ENCODE measurements at regions not wholly inside any gene's neighbourhood (a gene's known extent, or its start where the extent isn't known, plus 50 kb on each side); places are given as distances from the start of the nearest gene placed in this dataset.
"Not testable (repeated sequence)": the region's sequence is repeated elsewhere in the genome, so short reads cannot be mapped to it uniquely, and the experiment has no call there.

DNA sequence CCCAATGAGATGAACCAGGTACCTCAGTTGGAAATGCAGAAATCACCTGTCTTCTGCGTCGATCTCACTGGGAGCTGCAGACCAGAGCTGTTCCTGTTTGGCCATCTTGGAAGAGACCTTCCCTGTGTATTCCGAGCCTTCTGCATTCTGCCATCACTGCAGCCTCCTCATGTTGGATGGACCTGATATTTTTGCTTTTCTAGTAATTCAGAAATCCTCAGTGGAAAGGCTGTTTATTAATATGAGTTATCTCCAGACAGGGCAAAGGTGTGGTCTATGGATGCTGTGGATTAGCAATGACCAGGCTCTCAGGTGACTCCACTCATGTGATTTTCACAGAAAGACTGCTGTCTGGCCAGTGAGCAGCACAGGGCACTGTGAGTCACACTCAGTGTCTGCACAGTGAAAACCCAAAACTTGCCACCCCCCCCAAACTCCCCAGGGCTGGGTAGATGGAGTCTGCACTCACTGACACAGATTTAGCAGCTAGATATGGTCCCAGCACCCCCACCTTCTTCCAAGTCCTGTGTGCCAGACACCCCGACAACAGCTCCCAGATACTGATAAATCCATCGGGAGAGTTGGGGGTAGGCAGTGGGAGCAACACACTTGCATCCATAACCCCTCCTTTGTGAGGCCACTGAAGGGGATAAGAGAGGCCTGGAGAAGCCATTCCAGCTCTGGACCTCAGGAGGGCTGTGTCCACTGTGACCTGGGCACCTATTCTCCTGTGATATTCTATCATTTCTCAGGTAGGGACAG lies 75.2 kb upstream of the TOP3B start:
- POLR2A ChIA-PET = no interaction called here
- no peak for DNase-seq
- H3K36me3 Mint-ChIP-seq = peaks cover 0 to 5% (median 1%) of the 10 kb centered on the region in 3 donors
- no peak for ATAC-seq
- peaks cover 16 to 60% (median 41%) of the 10 kb centered on the region in 5 donors for H3K27me3 Mint-ChIP-seq
- peaks cover 0 to 9% (median 0%) of the 10 kb centered on the region in 4 donors for H3K4me1 Mint-ChIP-seq
- H3K9me3 Mint-ChIP-seq = peaks cover 0 to 5% (median 0%) of the 10 kb centered on the region in 9 donors
- H3K4me3 Mint-ChIP-seq = no peak overlapping the region
- H3K27ac Mint-ChIP-seq = no peak overlapping the region

GRCh38 chr22:22056809-22057594 lies 74.4 kb upstream of the TOP3B start:
- DNase-seq, H3K4me3 Mint-ChIP-seq, H3K27ac Mint-ChIP-seq, POLR2A ChIA-PET, H3K9me3 Mint-ChIP-seq, H3K36me3 Mint-ChIP-seq, ATAC-seq, H3K4me1 Mint-ChIP-seq: not testable (repeated sequence)
- peaks cover 19 to 62% (median 41%) of the 10 kb centered on the region in 5 donors for H3K27me3 Mint-ChIP-seq

- DNase-seq, H3K4me1 Mint-ChIP-seq, ATAC-seq, POLR2A ChIA-PET, H3K36me3 Mint-ChIP-seq, H3K4me3 Mint-ChIP-seq, H3K27ac Mint-ChIP-seq: not testable (repeated sequence)
- Mint-ChIP-seq H3K27me3 (peaks cover 12 to 46% (median 30%) of the 10 kb centered on the region in 5 donors), H3K9me3 (peaks cover 0 to 11% (median 0%) of the 10 kb centered on the region in 9 donors)
Observed at GRCh38 chr22:22052548-22053139, 70.1 kb upstream of the TOP3B start.

DNA sequence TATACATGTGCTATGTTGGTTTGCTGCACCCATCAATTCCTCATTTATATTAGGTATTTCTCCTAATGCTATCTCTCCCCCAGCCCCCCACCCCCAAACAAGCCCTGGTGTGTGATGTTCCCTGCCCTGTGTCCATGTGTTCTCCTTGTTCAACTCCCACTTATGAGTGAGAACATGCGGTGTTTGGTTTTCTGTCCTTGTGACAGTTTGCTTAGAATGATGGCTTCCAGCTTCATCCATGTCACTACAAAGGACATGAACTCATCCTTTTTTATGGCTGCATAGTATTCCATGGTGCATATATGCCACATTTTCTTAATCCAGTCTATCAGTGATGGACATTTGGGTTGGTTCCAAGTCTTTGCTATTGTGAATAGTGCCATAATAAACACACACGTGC lies 68.4 kb upstream of the TOP3B start:
- H3K27ac Mint-ChIP-seq, POLR2A ChIA-PET, H3K4me3 Mint-ChIP-seq, DNase-seq, ATAC-seq, H3K4me1 Mint-ChIP-seq, H3K36me3 Mint-ChIP-seq: not testable (repeated sequence)
- Mint-ChIP-seq H3K27me3 (peaks cover 14 to 44% (median 26%) of the 10 kb centered on the region in 5 donors), H3K9me3 (peaks cover 0 to 11% (median 0%) of the 10 kb centered on the region in 9 donors)

GRCh38 chr22:22050141-22050775 lies 67.7 kb upstream of the TOP3B start:
- no peak for DNase-seq
- POLR2A ChIA-PET = no interaction called here
- ATAC-seq = no peak
- Mint-ChIP-seq H3K4me1 (no peaks in the 10 kb centered on the region), H3K36me3 (no peaks in the 10 kb centered on the region), H3K27ac (no peak overlapping the region), H3K4me3 (no peak overlapping the region), H3K9me3 (peaks cover 0 to 11% (median 0%) of the 10 kb centered on the region in 9 donors), H3K27me3 (peaks cover 14 to 37% (median 21%) of the 10 kb centered on the region in 5 donors)

DNA sequence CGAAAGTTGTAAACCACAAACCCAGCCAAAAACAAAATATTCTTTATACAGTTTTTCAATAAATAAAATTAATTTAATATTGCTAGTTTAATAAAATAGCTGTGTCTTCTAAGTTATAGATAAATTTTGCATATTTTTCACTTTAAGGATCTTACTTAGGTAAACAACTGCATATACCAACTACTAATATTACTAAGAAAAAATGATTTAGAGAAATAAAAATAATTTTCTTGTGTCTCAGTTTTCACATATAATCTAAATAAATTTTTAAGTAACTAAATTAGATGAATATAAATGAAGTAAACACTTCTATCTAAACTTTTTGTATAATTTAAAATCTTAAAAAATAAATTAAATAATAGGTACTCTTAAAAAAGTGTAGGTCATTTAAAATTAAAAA lies 67.1 kb upstream of the TOP3B start:
- H3K4me3 Mint-ChIP-seq = no peak overlapping the region
- POLR2A ChIA-PET = no interaction called here

DNA sequence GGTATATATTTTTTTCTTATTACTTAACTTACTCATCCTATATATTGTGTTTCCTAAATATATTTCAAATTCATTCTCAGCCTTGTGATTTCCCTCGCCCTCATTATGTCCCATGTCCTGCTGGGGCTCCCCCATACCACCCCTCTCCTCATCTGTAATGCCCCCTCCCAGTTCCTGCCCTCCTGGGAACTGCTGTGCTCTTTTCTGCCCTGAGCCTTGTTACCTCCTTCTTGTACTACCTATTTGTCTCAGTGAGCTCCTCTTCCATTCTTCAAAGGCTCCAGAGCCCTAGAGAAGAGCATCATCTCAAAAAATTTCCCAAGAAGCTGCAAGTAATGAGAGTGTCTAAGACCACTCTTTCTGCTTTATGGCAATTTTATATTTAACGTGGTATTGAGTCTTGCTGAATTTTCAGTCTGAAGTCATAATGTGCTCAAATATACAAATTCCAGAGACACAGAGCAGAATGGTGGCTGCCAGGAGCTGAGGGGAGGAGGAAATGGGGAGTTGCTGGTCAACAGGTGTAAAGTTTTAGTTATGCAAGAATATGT lies 66.5 kb upstream of the TOP3B start:
- Mint-ChIP-seq H3K27ac (no peak overlapping the region), H3K27me3 (peaks cover 11 to 25% (median 19%) of the 10 kb centered on the region in 5 donors), H3K4me1 (no peaks in the 10 kb centered on the region), H3K4me3 (no peak overlapping the region), H3K9me3 (peaks cover 0 to 11% (median 0%) of the 10 kb centered on the region in 9 donors), H3K36me3 (no peaks in the 10 kb centered on the region)
- DNase-seq (no peak), ATAC-seq (no peak)
- POLR2A ChIA-PET = no interaction called here

More for the DNA sequence above, 67.1 kb upstream of the TOP3B start:
- no peak for ATAC-seq
- DNase-seq = no peak
- no peaks in the 10 kb centered on the region for H3K36me3 Mint-ChIP-seq
- H3K27me3 Mint-ChIP-seq = peaks cover 14 to 32% (median 19%) of the 10 kb centered on the region in 5 donors
- H3K27ac Mint-ChIP-seq = no peak overlapping the region
- H3K9me3 Mint-ChIP-seq = peaks cover 0 to 11% (median 0%) of the 10 kb centered on the region in 9 donors
- H3K4me1 Mint-ChIP-seq = no peaks in the 10 kb centered on the region

DNA sequence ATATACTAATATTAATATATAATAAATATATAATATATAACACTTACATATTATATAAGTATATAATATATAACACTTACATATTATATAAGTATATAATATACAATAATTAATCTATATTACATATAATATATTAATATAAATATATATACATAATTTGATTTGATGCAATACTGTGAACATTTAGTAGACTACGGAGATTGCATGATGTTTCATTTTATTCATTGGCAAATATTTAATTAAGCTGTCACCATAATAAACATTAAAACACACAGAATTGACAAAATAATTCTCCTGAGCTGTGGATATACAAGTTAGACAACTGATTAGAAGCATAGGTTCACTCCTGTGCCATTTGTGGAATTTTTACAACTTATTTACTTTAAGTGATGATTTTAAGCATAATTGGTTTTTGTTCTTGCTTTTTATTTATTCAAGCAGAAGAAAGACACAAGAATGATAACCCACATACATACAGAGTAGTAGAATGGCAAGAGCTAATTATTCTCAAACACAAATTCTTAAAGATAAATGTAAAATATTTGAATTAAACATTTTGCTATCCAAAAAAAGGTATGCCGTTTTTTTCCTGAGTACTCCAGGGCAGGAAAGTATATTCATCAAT lies 65.8 kb upstream of the TOP3B start:
- Mint-ChIP-seq H3K4me3 (no peak overlapping the region), H3K9me3 (peaks cover 0 to 11% (median 0%) of the 10 kb centered on the region in 9 donors), H3K36me3 (no peaks in the 10 kb centered on the region), H3K27me3 (peaks cover 10 to 21% (median 16%) of the 10 kb centered on the region in 5 donors), H3K4me1 (no peaks in the 10 kb centered on the region), H3K27ac (no peak overlapping the region)
- DNase-seq = no peak
- ATAC-seq = no peak
- POLR2A ChIA-PET = no interaction called here

DNA sequence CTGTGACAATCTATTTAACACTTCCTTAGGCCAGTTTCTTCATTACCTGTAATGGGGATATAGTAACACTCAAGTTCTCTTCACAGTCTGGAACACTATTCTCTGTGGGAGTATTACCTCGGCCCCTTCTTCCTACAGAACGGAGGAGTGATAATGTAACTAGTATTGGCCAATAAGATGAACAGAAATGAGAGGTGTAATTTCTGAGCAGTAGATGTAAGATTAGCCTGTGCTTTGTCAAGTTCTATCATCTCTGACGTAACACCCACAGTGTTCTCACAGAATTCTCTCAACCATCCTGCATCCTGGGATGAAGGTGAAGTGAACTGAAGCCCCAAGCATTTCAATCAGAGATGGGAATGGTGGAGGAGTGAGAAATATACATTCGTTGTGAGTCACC lies 65.2 kb upstream of the TOP3B start:
- H3K4me3 Mint-ChIP-seq = no peak overlapping the region
- H3K27ac Mint-ChIP-seq = no peak overlapping the region
- peaks cover 11 to 21% (median 13%) of the 10 kb centered on the region in 5 donors for H3K27me3 Mint-ChIP-seq
- POLR2A ChIA-PET = no interaction called here
- no peak for ATAC-seq
- H3K36me3 Mint-ChIP-seq = no peaks in the 10 kb centered on the region
- H3K4me1 Mint-ChIP-seq = no peaks in the 10 kb centered on the region
- no peak for DNase-seq
- peaks cover 0 to 10% (median 0%) of the 10 kb centered on the region in 9 donors for H3K9me3 Mint-ChIP-seq

DNA sequence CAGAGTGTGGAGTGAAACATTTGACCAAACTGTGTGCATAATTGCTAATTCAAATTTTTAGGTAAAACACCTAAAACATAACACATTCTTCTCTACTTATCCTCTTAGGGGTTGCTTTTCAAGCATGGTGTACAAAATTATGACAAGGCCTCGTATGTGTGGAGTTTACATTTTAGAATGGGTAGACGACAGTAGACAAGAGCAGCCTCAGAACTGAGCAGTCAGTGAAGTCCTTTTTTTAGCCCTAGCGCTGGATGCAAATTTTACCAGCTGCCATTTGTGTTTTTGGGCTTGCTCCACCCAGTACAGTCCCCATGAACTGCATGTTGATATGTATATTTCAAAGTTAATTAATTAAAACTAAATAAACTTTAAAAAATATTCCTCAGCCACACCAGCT lies 64.7 kb upstream of the TOP3B start:
- Mint-ChIP-seq H3K4me3 (no peak overlapping the region), H3K27ac (no peak overlapping the region), H3K36me3 (no peaks in the 10 kb centered on the region), H3K27me3 (peaks cover 8 to 17% (median 12%) of the 10 kb centered on the region in 5 donors), H3K4me1 (peaks cover 0 to under 1% (median 0%) of the 10 kb centered on the region in 4 donors), H3K9me3 (peaks cover 0 to 4% (median 0%) of the 10 kb centered on the region in 9 donors)
- ATAC-seq = no peak
- POLR2A ChIA-PET = no interaction called here
- DNase-seq = no peak

DNA sequence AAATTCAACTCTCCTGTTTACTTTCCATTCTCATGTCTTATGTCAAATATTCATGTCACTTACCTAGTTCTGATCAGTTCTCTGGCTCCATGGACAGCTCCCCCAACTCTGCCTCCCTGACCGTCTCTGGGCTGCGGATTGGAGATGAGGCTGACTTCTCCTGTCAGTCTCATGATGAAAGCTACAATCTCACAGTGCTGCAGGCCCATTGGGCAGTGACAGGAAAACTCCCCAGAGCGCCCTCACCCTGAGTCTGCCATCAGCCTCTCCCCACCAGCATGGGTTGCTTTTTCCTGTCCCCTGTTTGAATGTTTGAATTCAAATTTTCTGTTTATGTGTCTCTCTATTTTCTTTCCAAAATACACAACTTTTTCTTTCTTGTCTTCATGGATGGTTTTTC lies 63.8 kb upstream of the TOP3B start:
- Mint-ChIP-seq H3K27ac (no peak overlapping the region), H3K27me3 (peaks cover 5 to 12% (median 11%) of the 10 kb centered on the region in 5 donors), H3K36me3 (no peaks in the 10 kb centered on the region), H3K4me1 (peaks cover 0 to 6% (median 0%) of the 10 kb centered on the region in 4 donors), H3K4me3 (no peak overlapping the region), H3K9me3 (no peaks in the 10 kb centered on the region)
- DNase-seq (no peak), ATAC-seq (no peak)
- POLR2A ChIA-PET = no interaction called here

All from naive thymus-derived CD8-positive, alpha-beta T cell (primary cell).